Vagina (tissue), 2 donors: ENCODE measurements at regions not wholly inside any gene's neighbourhood (a gene's known extent, or its start where the extent isn't known, plus 50 kb on each side); places are given as distances from the start of the nearest gene placed in this dataset.

Experiments
- DNase-seq, 2 donors: peaks; one replicate each; pipeline ENCODE4 v3.0.0-alpha.2; 2017; ENCODE audit errors: extremely low spot score in 2 of 2
- H3K27ac ChIP-seq: fragments of 200-600 bp; sonication (generic); one replicate; pipeline ENCODE4 v1.5.1; 2019
- H3K27me3 ChIP-seq: fragments of 200-600 bp; sonication (generic); one replicate; pipeline ENCODE4 v1.5.1; 2019
- H3K36me3 ChIP-seq, 2 donors: fragments of 200-600 bp; sonication (generic); one replicate each; pipeline ENCODE4 v1.5.1; 2017 to 2019
- H3K4me1 ChIP-seq: fragments of 200-600 bp; sonication (generic); one replicate; pipeline ENCODE4 v1.5.1; 2019
- H3K4me3 ChIP-seq, 2 donors: fragments of 200-600 bp; sonication (generic); 1 replicate in 1 of 2; 2 replicates in 1 of 2; pipeline ENCODE4 v1.5.1; 2016 to 2019
- H3K9me3 ChIP-seq: fragments of 200-600 bp; sonication (generic); one replicate; pipeline ENCODE4 v1.5.1; 2019
- POLR2A ChIP-seq, 2 donors: fragments of 450-650 bp; IDR thresholded peaks; one replicate each; pipeline ENCODE4 v1.6.1; 2017; ENCODE audit warnings: antibody characterized with exemption in 2 of 2, mild to moderate bottlenecking in 2 of 2, moderate library complexity in 2 of 2
- POLR2AphosphoS5 ChIP-seq, 2 donors: sonication (generic); formaldehyde crosslinking; IDR thresholded peaks; one replicate each; pipeline ENCODE4 v1.9.0; 2017; ENCODE audit warnings: antibody characterized with exemption in 2 of 2, mild to moderate bottlenecking in 2 of 2, low read depth in 1 of 2; ENCODE audit not compliant: insufficient read depth in 1 of 2
- intact Hi-C: fragments of 100-400 bp; cut with DNase I; formaldehyde crosslinking; loops from one replicate; pipeline ENCODE4 v1.15.1; 2023
- TF ChIP-seq, protein P1 (sequence below), 3 experiments: fragments of 450-650 bp in 2 of 3; fragments of 200-600 bp in 1 of 3; sonication (generic) in 1 of 3; IDR thresholded peaks; one replicate each; pipeline ENCODE4 v1.5.1; 2017 to 2019; ENCODE audit warnings: antibody characterized with exemption in 3 of 3, mild to moderate bottlenecking in 2 of 3, moderate library complexity in 2 of 3

DNA sequence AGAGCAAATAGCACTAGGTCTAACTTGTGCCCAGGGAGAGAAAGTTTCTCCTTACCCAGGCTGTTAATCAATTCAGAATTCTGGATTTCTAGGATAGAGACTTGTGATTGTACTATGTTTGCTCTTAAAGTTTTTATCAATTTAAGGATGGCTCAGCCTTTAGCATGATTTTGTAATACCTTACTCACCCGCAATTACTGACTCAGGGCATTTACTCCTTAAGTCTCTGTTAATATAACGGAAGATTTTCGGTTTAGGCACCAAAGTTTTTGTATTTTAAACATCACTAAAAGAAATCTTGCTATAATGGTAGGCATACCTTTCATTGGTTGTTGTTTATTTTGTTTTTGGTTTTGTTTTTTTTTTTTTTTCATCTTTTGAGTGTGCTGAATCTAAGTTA is 358.2 kb downstream of the RBM43 start:
- Histone ChIP-seq H3K4me3 (no peak overlapping the region), H3K27ac (no peak overlapping the region), H3K9me3 (no peaks in the 10 kb centered on the region), H3K4me1 (no peaks in the 10 kb centered on the region), H3K36me3 (no peaks in the 10 kb centered on the region), H3K27me3 (no peaks in the 10 kb centered on the region)
- intact Hi-C loops, result no loop called here
- no peak for DNase-seq
- TF ChIP-seq, protein P1, sequence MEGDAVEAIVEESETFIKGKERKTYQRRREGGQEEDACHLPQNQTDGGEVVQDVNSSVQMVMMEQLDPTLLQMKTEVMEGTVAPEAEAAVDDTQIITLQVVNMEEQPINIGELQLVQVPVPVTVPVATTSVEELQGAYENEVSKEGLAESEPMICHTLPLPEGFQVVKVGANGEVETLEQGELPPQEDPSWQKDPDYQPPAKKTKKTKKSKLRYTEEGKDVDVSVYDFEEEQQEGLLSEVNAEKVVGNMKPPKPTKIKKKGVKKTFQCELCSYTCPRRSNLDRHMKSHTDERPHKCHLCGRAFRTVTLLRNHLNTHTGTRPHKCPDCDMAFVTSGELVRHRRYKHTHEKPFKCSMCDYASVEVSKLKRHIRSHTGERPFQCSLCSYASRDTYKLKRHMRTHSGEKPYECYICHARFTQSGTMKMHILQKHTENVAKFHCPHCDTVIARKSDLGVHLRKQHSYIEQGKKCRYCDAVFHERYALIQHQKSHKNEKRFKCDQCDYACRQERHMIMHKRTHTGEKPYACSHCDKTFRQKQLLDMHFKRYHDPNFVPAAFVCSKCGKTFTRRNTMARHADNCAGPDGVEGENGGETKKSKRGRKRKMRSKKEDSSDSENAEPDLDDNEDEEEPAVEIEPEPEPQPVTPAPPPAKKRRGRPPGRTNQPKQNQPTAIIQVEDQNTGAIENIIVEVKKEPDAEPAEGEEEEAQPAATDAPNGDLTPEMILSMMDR (IDR thresholded peaks at IDR 0.05), result no peak
- TF ChIP-seq POLR2AphosphoS5 (IDR thresholded peaks at IDR 0.05; ENCODE audit: insufficient read depth in 1 of 2, low read depth in 1 of 2) (no peak), POLR2A (IDR thresholded peaks at IDR 0.05) (no peak)

DNA sequence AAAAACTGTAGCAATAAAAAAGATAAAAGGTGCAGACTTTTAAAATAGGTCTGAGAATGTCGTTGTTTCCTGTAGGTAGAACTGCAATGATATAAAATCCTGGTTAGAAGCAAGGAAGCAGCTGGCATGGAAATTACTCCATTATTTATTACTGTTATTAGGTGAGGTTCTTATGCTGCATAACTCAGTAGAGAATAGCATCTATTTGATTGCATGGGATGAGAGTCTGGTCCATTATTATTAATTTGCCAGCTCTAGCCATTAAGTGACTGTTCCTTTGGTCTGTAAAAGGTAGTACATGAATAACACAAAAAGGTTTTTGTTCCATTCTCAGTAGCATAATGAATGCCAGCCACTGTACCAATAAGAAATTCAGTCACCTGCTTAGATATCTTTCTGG is 358.6 kb downstream of the RBM43 start:
- intact Hi-C loops, result no loop called here
- TF ChIP-seq POLR2AphosphoS5 (IDR thresholded peaks at IDR 0.05; ENCODE audit: insufficient read depth in 1 of 2, low read depth in 1 of 2) (no peak), POLR2A (IDR thresholded peaks at IDR 0.05) (no peak)
- TF ChIP-seq, protein P1 (IDR thresholded peaks at IDR 0.05), result no peak
- H3K4me1 ChIP-seq, result no peaks in the 10 kb centered on the region

DNA sequence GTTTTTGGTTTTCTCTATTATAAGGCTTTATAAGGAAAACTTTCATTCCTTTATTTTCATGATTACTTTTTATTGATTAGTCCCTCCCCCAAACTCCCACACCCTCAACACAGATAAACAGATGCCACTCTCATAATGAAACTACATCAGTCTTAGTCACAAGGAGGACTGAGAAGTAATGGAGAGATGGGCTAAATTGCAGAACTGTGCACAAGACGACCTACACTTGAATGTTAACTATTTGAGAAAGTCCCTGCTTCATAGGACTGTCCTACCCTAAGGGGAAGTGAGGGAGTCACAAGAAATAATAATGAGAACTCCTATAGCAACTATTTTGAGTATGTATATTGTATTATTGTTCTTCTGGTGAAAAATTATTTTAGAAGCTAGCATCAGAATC is 360.8 kb downstream of the RBM43 start:
- Histone ChIP-seq H3K27me3 (no peaks in the 10 kb centered on the region), H3K36me3 (no peaks in the 10 kb centered on the region), H3K4me1 (no peaks in the 10 kb centered on the region), H3K27ac (no peak overlapping the region), H3K4me3 (no peak overlapping the region), H3K9me3 (no peaks in the 10 kb centered on the region)
- TF ChIP-seq POLR2AphosphoS5 (IDR thresholded peaks at IDR 0.05; ENCODE audit: insufficient read depth in 1 of 2, low read depth in 1 of 2) (no peak), POLR2A (IDR thresholded peaks at IDR 0.05) (no peak)
- TF ChIP-seq, protein P1 (IDR thresholded peaks at IDR 0.05), result no peak
- intact Hi-C loops, result no loop called here
- no peak for DNase-seq

More for the DNA sequence above, 358.6 kb downstream of the RBM43 start:
- Histone ChIP-seq H3K36me3 (no peaks in the 10 kb centered on the region), H3K27ac (no peak overlapping the region), H3K9me3 (no peaks in the 10 kb centered on the region), H3K27me3 (no peaks in the 10 kb centered on the region), H3K4me3 (no peak overlapping the region)
- DNase-seq, result no peak

DNA sequence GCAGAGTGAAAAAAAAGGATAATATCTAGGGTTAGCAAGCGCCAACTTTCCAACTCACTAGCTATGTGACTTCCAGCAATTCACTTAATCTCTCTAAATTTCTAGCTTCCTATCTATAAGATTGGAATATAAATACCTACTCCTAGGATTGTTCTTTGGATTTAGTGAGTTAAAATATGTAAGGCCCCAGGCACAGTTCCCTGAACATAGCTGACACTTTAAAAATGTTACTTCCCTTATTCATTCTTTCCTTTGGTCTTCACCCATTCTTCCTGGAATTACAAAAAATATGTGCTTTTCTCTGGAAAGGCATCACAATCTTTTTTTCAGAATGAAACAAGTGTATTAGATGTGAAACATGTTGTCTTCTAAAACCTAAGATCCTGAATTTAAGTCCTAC is 365.7 kb downstream of the RBM43 start:
- Histone ChIP-seq H3K36me3 (no peaks in the 10 kb centered on the region), H3K4me3 (no peak overlapping the region), H3K27ac (no peak overlapping the region), H3K27me3 (no peaks in the 10 kb centered on the region), H3K4me1 (no peaks in the 10 kb centered on the region), H3K9me3 (no peaks in the 10 kb centered on the region)
- DNase-seq, result no peak
- TF ChIP-seq POLR2AphosphoS5 (IDR thresholded peaks at IDR 0.05; ENCODE audit: insufficient read depth in 1 of 2, low read depth in 1 of 2) (no peak), POLR2A (IDR thresholded peaks at IDR 0.05) (no peak)
- TF ChIP-seq, protein P1 (IDR thresholded peaks at IDR 0.05), result no peak
- intact Hi-C loops, result no loop called here

DNA sequence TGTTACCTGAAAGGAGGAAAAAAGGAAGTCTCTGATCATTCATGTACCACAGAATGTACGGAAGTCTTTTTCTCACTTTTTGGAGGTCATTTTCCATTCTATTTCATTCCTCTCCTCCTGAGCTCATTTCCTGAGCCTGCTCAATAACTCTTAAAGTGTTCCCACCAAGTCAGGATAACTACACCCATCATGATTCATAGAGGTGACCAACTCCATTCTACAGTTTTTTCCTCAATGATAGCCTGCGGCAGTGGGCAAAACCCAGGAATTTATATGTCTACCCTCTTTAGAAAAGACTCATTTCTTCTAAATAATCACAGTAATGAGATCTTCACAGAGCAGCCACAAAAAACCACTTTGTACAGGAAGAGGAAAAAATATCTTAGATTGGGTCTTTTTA is 372.5 kb downstream of the RBM43 start:
- H3K4me3 ChIP-seq, result no peak overlapping the region
- H3K9me3 ChIP-seq, result no peaks in the 10 kb centered on the region
- H3K36me3 ChIP-seq, result no peaks in the 10 kb centered on the region
- TF ChIP-seq, protein P1 (IDR thresholded peaks at IDR 0.05), result no peak
- no peak for TF ChIP-seq POLR2AphosphoS5 (IDR thresholded peaks at IDR 0.05; ENCODE audit: insufficient read depth in 1 of 2, low read depth in 1 of 2)
- TF ChIP-seq POLR2A (IDR thresholded peaks at IDR 0.05), result no peak
- no peak overlapping the region for H3K27ac ChIP-seq
- intact Hi-C loops, result no loop called here
- no peak for DNase-seq
- no peaks in the 10 kb centered on the region for H3K4me1 ChIP-seq
- no peaks in the 10 kb centered on the region for H3K27me3 ChIP-seq
